MV-4-11 (cell line): ENCODE measurements at regions not wholly inside any gene's neighbourhood (a gene's known extent, or its start where the extent isn't known, plus 50 kb on each side); places are given as distances from the start of the nearest gene placed in this dataset.
"Not testable (repeated sequence)": the region's sequence is repeated elsewhere in the genome, so short reads cannot be mapped to it uniquely, and the experiment has no call there.

Source experiments
- DNase-seq: peaks from one replicate; lab custom pipeline; 2025; lab: John Stamatoyannopoulos, UW

DNA sequence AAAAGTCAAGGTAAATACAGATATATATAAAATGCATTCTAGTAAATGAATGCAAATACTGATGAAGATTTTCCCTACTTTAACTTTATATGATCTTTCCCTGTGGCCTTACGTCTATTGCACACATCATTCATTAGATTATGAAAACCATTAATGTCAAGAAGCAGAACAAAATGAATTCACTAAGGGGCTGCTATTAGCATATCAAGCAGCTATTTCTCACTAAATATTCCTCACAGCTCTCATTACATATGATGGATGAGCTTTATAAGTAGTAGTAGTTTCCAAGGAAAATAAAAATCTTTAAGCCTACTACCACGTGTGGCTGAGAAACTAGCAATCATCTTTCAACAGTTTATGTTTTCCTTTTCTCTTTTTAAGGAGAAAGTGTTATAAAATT, 702.8 kb upstream of the SLC39A10 start:
- no peak for DNase-seq

DNA sequence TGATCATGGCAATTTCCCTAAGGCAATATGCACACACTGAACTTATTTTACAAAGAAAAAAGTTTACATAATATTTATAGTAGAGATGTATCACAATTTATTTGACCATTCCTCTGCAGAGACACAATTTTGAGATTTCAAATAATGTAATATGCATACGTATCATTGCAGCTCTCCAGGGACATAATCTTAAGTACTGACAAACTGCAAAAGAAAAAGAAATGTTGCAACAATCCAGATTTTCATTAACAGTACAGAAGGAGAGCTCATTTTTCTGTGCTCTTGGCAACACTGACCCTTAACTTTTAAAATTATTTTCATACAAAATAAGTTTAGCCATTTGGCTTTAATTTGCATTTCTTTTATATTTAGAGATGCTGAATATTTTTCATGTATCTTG, 710.2 kb upstream of the SLC39A10 start:
- DNase-seq: no peak

DNA sequence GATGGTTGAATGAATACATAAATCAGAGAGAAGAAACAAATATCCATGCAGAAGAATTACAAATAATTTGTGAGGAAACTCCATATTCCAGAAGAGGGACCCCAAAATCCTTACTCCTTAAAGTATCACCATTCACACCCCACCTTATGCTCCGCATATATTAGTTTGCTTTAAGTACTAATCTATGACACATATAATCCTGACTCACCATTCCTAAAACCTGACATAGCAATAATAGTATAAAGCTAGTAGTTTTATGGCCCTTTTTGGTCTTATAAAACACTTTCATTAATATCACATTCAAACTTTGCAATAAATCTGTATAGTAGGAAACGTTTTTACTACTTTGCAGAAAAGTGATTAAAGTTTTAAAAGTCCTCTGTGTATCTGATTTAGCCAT, 719.0 kb upstream of the SLC39A10 start:
- no peak for DNase-seq

DNA sequence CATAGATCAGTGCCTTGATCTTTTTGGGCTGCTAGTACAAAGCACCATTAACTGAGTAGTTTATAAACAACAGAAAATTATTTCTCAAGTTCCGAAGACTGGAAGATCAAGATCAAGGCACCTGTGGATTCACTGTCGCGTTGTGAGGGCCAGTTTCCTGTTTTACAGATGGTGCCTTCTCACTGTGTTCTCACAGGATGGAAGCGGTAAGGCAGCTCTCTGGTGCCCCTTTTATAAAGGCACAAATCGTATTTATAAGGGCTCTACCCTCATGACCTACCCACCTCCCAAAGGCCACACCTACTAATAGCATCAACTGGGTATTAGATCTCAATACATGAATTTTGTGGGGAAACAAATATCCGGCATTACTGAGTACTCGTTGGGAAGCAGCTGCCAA, 729.5 kb upstream of the SLC39A10 start:
- DNase-seq: no peak

DNA sequence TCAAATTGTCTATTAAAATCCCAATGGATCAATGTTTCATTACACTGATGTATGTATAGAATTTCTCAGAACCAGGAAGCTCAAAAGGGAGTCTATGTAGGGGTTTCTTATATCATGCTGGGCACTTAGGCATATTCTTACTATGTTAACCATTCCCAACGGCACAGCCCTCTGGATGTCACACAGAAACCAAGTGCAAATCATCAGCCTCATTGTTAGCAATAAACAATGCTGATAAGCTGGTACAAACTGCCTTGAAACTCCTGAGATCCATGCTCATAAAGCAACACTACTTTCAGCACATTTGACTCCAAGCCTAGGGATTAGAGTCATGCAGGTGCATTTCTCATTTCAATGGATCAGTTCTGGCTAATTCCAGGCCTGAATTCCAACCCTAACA, 730.2 kb upstream of the SLC39A10 start:
- DNase-seq: no peak

DNA sequence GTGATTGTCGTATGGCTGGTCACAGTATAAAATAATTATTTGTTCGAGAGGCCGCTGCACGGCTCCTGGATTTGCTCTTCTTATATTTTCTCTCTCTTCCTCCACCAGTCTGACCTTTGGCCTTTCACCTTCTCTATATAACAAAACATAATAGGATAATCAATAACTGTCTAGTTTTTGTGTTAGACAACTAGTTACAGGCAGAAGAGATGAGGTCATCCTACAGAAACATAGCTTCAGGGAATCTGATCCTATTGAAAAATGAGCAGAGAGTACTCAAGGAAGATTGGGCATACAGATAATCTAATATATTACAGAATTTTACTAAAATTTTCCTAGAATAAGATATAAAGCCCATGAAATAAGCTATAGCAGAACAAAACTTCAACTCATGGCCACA, 731.3 kb upstream of the SLC39A10 start:
- no peak for DNase-seq

DNA sequence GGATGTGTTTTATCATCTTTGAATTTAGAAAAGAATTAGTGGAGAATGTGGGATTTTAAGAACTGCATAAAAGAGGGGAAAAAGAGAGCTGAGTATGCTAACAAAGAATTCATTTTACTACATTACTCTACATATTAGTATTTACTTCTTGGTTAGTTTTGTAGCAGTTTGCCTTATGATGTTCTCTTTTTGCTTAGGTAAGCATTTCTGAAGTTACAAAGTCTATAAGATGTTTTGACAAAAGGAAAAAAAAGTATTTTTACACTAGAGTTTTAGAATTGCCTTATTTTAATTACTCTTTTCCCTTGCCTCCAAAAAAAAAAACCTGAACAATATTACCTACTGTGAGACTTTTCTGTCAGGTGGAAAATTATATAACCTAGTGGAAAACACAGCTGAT, 739.5 kb upstream of the SLC39A10 start:
- DNase-seq: no peak

DNA sequence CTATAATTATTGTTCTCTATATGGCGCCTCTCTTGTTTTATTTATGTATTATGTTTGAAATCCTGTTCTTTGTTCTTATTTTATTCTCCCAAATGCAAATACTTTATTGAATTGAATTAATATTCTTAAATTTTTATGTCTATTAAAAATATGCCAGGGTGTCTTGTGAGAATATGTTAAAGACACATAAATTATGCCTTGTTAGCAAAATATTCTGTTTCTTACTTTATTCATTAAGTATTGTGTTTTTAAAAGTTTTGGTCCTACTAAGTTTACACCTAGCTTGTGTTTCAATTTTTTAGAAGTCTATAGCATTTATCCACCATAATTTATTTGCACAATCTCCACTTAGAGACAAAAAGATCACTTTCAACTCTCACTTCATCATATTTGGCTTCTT, 741.5 kb upstream of the SLC39A10 start:
- DNase-seq: no peak

DNA sequence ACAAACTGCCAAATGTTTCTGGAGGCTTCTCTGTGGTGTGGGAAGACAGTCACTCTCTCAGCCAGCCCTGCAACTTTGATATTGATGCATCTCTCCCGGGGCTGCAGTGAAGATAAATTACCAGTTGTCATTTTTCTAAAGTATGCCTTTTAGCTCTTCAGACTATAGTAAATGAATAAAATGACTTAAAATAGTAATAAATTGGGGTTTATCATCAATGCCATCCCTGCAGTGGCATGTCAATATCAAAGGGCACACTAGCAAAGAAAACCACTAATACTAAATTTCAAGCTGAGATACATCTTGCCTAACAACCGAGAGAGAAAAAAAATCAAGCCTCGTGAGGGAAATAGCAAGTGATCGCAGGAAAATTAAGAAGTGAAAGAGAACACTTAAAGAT, 749.5 kb upstream of the SLC39A10 start:
- no peak for DNase-seq

DNA sequence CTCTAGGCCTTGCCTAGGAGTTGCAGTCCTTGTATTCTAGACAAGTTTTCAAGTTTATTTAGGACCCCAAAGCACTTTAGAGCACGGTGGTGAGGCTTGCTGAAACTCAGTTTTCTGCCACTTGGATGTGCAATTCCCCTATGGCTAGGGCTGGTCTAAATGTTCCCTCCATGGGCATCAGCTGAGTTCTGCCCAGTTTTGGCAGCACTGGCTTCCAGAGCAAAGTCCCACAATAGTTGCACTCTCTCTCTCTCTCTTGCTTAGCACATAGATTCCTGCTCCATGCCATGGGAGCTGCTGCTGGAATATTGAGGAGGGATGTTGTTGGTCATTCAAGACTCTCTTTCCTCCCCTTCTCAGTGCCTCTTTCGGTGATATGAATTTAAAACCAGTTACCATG, 760.2 kb upstream of the SLC39A10 start:
- DNase-seq: no peak

DNA sequence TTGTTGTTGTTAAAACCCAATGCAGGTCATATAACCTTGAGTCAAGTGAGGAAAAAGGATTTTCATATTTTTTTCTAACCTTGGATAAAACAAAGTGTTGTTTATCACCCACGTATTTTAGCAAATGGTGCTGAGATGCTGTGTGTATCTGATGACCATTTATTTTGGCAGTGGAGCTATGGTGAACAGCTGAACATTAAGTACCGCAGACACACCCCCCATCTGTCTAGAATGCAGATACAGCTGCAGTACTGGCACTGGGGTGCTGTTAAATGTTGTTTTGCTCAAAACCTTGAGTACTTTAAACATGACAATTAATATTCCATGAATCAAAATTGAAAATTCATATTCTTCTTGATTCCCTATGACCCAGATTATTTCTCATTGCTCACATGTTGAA, 773.3 kb upstream of the SLC39A10 start:
- DNase-seq: no peak

DNA sequence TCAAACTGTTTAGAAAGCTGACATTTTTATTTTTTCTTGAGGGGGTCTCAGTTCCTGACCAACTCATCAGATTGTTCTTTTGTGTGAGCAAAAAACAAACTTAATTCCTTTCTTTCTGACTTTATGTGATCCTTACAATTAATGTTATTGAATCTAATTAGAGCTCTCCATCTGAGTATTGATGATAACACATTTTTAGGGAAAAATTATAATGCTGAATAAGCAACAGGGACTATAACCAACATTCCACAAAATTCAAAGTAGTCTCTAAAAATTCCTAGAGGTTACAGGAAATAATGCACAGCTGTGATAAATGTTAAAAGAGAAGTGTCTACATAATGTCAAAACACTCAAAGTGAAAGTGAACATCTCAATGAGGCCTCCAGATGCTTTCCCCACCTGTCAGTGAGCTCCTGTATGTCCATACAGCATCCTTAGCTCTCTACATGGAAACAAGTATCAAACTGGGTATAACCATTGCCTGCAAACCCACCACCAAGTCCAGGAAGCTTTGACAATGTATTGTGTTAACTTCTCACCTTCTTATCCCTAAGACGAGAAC, 786.0 kb upstream of the SLC39A10 start:
- DNase-seq: no peak

DNA sequence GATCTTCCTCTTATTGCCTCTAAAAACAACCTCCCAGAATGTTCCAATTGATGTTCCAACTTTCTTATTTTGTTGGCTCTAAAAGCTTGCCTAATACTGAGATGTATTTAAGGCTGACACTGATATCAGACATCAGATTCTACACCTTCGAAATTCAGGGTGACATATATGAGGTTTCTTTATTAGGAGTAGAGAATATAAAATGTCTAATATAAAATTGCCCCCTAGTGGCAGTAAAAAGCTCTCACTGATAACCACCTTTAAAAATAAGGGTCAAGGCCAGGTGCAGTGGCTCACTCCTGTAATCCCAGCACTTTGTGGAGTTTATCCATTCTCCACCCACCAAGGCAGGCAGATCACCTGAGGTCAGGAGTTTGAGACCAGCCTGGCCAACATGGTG, 789.7 kb upstream of the SLC39A10 start:
- DNase-seq: no peak

DNA sequence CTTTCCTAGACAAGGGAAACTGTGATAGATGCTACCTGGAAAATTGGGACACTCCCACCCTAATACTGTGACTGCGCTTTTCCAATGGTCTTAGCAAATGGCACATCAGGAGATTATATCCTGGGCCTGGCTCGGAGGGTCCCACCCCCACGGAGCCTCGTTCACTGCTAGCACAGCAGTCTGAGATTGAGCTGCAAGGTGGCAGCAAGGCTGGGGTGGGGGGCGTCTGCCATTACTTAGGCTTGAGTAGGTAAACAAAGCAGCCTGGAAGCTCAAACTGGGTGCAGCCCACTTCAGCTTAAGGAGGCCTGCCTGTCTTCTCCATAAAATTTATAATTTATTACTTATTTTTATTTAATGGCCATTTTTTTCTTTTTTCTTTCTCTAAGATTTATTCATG, 802.1 kb upstream of the SLC39A10 start:
- no peak for DNase-seq

DNA sequence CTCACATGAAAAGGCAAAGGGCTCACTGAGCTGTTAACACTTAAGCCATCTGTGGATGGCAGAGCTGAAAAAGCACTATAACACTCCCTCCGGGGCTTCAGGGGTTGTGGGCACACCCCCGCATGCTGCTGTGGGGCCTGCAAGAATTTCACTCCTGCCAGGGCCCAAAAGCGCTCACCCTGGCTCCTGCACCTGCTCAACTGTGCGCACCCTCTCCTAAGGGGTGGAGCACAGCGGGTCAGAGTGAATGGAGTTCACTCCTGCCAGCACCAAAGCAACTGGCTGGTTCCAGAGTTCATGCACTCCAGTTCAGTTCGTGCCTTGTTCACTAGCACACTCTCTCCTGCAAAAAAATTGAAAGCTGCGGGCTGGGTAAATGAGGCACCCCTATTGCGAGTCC, 814.2 kb upstream of the SLC39A10 start:
- no peak for DNase-seq

DNA sequence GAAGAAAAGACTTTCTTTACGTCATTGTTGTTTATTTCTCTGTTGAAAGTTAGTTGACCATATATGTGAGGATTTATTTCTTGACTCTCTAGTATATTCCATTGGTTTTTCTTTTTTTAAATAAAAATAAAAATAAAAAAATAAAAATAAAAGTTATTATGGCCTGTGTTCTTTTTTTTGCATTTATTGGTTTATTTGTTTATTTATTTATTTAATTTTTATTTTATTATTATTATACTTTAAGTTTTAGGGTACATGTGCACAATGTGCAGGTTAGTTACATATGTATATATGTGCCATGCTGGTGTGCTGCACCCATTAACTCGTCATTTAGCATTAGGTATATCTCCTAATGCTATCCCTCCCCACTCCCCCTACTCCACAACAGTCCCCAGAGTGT, 822.7 kb upstream of the SLC39A10 start:
- DNase-seq: not testable (repeated sequence)

DNA sequence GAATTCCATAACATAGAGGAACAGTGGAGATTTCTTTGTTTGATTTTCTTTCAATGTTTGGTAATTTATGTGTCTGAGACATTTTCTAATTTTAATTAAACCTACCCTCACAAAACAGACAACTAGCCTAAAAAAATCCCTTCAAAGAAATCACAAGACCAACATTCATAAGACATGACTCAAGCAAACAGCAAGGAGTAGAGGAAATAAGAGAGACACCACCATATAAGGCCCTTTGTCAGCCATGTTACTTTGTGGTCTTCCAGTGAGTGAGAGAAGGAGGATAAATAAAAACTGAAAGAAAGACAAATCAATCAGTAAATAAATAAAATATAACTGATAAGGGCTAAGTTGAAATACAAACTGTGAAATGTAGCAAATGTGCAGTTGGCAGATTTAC, 830.8 kb upstream of the SLC39A10 start:
- DNase-seq: no peak

DNA sequence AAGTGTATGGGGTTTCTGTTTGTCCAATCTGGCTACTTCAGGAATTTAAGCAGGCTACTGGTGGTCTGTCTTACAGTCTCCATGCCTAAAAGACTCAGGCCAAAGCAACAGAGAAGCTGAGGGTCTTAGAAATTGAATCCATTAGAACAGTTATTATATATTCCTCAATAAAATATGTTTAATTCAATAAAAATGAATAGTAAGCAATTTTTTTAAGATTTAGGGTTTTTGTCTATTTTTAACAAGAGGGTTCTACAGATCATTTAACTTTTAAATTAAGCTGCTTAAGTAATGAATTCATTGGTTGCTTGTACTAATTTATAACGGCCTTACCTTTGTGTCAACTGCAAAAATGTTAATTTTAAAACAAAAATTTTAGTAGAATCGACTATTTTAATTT, 832.6 kb upstream of the SLC39A10 start:
- no peak for DNase-seq

DNA sequence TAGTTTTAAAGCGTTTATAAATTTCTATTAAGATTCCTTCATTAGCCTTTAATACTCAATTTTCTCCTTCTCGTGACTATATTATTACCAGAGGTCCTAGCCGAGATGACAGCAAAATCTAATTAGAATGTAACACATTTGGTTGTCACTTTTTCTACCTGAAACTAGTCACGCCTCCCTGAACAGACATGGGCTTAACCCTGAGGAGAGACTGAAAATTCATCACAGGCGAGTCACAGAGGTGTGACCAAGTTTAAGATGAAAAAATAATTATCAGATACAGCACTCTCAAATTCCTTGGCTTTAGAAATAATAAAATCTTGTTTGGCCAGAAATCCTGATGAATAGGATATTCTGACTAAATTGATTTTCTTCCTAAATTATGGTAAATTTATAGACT, 834.4 kb upstream of the SLC39A10 start:
- DNase-seq: no peak

DNA sequence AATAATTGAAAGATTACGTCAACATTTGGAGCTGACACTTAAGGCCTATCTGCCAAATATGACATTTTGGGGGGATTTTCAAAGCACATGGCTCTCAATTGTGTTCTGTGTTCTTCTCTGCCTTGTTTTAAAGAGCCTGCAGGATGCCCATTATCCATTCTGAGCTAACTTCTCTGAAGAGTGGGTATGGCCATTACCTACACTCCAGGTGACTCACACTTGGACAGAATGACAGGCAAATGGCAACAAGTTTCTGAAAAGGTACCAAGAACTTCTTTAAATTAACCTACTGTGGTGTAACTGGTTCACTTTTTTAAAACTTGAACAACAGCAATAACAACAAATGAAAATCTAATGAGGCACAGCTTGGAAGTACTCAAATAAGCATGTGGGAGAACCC, 834.9 kb upstream of the SLC39A10 start:
- DNase-seq: no peak

DNA sequence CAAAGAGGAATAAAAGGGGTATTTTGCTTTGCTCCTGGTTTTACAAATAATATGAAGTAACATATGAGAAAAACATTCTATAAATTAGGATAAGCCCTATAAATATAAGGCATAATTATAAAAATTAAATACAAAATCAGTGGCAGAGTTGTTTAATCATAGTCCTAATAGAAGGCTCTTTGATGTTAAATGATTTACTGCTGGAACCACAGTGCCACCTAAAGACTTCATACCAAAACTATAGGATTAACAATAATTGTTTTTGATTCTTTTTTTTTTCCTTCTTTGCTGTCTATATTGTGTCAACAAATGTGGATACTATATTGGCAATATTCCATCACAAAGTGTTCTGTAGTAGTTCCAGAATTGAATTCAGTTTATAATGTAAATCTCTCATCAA, 837.7 kb upstream of the SLC39A10 start:
- no peak for DNase-seq

DNA sequence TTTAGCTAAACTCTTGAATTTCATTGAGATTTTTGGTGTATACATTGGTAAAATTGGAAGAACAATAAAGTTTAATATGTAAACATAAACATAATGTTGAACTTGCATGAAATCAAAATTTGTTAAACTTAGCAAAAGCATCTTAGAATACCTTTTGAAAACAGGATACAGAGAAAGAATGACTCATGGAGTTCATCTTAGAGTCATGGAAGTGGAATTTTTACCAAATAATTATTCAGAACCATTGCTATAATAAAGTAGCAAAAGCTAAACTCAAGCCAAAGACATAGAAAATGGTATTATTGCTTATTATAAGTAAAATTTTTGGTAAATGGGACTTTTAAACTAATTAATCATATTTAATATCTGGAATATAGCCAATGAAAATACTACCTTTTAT, 841.6 kb upstream of the SLC39A10 start:
- no peak for DNase-seq

DNA sequence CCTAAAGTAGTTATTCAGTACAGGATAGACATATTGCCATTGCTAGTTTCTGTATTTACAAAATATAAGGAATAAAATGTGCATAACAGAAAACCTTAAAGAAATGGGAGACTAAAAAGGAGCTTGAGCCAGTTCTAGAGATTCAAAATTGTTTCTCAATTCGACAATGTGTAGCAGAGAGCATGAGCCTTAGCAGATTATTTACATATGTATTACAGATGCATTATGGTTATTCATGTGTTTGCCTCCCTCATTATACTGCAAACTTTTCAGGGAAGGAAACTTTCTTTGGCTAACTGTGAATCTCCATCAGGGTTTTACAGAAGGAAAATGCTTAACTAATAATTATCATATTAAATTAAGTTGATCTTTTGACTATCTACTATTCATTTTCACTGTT, 854.4 kb upstream of the SLC39A10 start:
- DNase-seq: no peak

DNA sequence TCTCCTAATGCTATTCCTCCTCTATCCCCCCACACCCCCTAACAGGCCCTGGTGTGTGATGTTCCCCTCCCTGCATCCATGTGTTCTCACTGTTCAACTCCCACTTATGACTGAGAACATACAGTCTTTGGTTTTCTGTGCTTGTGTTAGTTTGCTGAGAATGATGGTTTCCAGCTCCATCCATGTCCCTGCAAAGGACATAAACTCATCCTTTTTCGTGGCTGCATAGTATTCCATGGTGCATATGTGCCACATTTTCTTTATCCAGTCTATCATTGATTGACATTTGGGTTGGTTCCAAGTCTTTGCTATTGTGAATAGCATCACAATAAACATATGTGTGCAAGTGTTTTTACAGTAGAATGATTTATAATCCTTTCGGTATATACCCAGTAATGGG, 870.0 kb upstream of the SLC39A10 start:
- not testable (repeated sequence) for DNase-seq

DNA sequence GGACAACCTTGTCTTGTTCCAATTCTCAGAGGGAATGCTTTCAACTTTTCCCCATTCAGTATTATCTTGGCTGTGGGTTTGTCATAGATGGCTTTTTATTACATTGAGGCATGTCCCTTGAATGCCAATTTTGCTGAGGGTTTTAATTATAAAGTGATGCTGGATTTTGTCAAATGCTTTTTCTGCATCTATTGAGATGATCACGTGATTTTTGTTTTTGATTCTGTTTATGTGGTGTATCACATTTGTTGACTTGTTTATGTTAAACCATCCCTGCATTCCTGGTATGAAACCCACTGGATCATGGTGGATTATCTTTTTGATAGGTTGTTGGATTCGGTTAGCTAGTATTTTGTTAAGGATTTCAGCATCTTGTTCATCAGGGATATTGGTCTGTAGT, 885.6 kb upstream of the SLC39A10 start:
- DNase-seq: not testable (repeated sequence)
